B cell (primary cell): ENCODE measurements at regions not wholly inside any gene's neighbourhood (a gene's known extent, or its start where the extent isn't known, plus 50 kb on each side); places are given as distances from the start of the nearest gene placed in this dataset.

Experiments
- ATAC-seq: fragments of 200-7000 bp; cut with Tn5 transposase; one replicate; pipeline ENCODE4 v1.10.0; 2021; ENCODE audit warnings: low read depth, mild to moderate bottlenecking, moderate number of reproducible peaks, moderate library complexity
- CTCF ChIA-PET: fragments of 350-600 bp; sonication (Branson Sonifier 250); formaldehyde crosslinking; loops from one replicate; lab custom pipeline; 2021; ENCODE audit warnings: antibody characterized with exemption, inconsistent platforms; lab: Charles Lee
- POLR2A ChIA-PET: fragments of 350-600 bp; sonication (Branson Sonifier 250); formaldehyde crosslinking; loops from one replicate; lab custom pipeline; 2021; ENCODE audit warnings: antibody characterized with exemption; lab: Charles Lee
- DNase-seq: peaks from one replicate; pipeline ENCODE4 v3.0.0; 2013
- H2AFZ ChIP-seq: 2 replicates; pipeline ENCODE4 v1.6.1; 2012; ENCODE audit warnings: mild to moderate bottlenecking, low read depth, low read length; ENCODE audit not compliant: insufficient read depth, poor library complexity, severe bottlenecking
- H3K27ac ChIP-seq, 2 donors: 1 replicate in 1 of 2; 2 replicates in 1 of 2; pipeline ENCODE4 v1.5.1; 2012 to 2013; ENCODE audit warnings: low read length in 2 of 2, mild to moderate bottlenecking in 2 of 2, moderate library complexity in 1 of 2
- H3K27me3 ChIP-seq, 4 experiments: fragments of 200-600 bp in 1 of 4; sonication (generic) in 1 of 4; replicated peaks in 1 of 4; 1 replicate in 2 of 4; 2 replicates in 2 of 4; pipeline versions ENCODE4 v1.6.1 to v1.7.0; 2013 to 2016; ENCODE audit warnings: low read length in 3 of 4, mild to moderate bottlenecking in 2 of 4, mixed read lengths in 1 of 4, moderate library complexity in 1 of 4; ENCODE audit not compliant: insufficient read depth in 4 of 4, control insufficient read depth in 3 of 4; ENCODE audit errors: control extremely low read depth in 1 of 4
- H3K36me3 ChIP-seq, 2 experiments: replicated peaks in 1 of 2; 1 replicate in 1 of 2; 2 replicates in 1 of 2; pipeline versions ENCODE4 v1.6.1 to v1.7.1; 2013; ENCODE audit warnings: low read length in 1 of 2; ENCODE audit not compliant: insufficient read depth in 2 of 2, control insufficient read depth in 1 of 2; ENCODE audit errors: control extremely low read depth in 1 of 2, extremely low read depth in 1 of 2
- H3K4me1 ChIP-seq, 2 donors: fragments of 200-600 bp in 1 of 2; sonication (generic) in 1 of 2; 1 replicate in 1 of 2; 2 replicates in 1 of 2; pipeline versions ENCODE4 v1.5.1 to v1.6.1; 2013 to 2017; ENCODE audit warnings: low read length in 2 of 2; ENCODE audit not compliant: control insufficient read depth in 2 of 2, insufficient read depth in 2 of 2
- H3K4me2 ChIP-seq: replicated peaks from 2 replicates; pipeline ENCODE3; 2012; ENCODE audit warnings: mild to moderate bottlenecking, low read depth, low read length; ENCODE audit not compliant: poor library complexity, severe bottlenecking
- H3K4me3 ChIP-seq, 5 experiments: fragments of 200-600 bp in 1 of 5; sonication (generic) in 1 of 5; 1 replicate in 3 of 5; 2 replicates in 2 of 5; pipeline versions ENCODE4 v1.5.1 to v1.7.0; 2011 to 2016; ENCODE audit warnings: low read length in 4 of 5, mild to moderate bottlenecking in 4 of 5, low read depth in 2 of 5, control low read depth in 1 of 5, moderate library complexity in 1 of 5; ENCODE audit not compliant: insufficient read depth in 1 of 5; ENCODE audit errors: control extremely low read depth in 1 of 5, extremely low read depth in 1 of 5
- H3K79me2 ChIP-seq: fragments of 200-600 bp; sonication (generic); one replicate; pipeline ENCODE4 v1.6.0; 2016; ENCODE audit warnings: low read length; ENCODE audit not compliant: control insufficient read depth, insufficient read depth
- H3K9ac ChIP-seq: fragments of 200-600 bp; sonication (generic); 2 replicates; pipeline ENCODE4 v1.6.1; 2017; ENCODE audit warnings: mild to moderate bottlenecking, low read length, moderate library complexity
- H3K9me3 ChIP-seq, 3 donors: one replicate each; pipeline versions ENCODE4 v1.6.1 to v1.7.1; 2013; ENCODE audit warnings: low read length in 2 of 3; ENCODE audit not compliant: control insufficient read depth in 2 of 3, insufficient read depth in 1 of 3; ENCODE audit errors: control extremely low read depth in 1 of 3
- H4K20me1 ChIP-seq: 2 replicates; pipeline ENCODE4 v1.6.0; 2012; ENCODE audit warnings: mild to moderate bottlenecking, low read length; ENCODE audit not compliant: insufficient read depth, control insufficient read depth, poor library complexity, severe bottlenecking
- H3K27ac Mint-ChIP-seq: one replicate; pipeline ENCODE4 v1.8.0; 2021; ENCODE audit warnings: mixed read lengths
- H3K27me3 Mint-ChIP-seq: one replicate; pipeline ENCODE4 v1.8.0; 2021; ENCODE audit warnings: mixed read lengths
- H3K4me1 Mint-ChIP-seq: one replicate; pipeline ENCODE4 v1.8.0; 2021; ENCODE audit warnings: mixed read lengths
- H3K4me3 Mint-ChIP-seq: one replicate; pipeline ENCODE4 v1.8.0; 2021; ENCODE audit warnings: mixed read lengths
- H3K9me3 Mint-ChIP-seq: one replicate; pipeline ENCODE4 v1.8.0; 2022; ENCODE audit warnings: mixed read lengths; ENCODE audit not compliant: insufficient read depth
- EZH2 ChIP-seq: IDR thresholded peaks from 2 replicates; pipeline ENCODE4 v1.6.1; 2012; ENCODE audit warnings: borderline replicate concordance, low read depth, mild to moderate bottlenecking, moderate library complexity, low read length; ENCODE audit not compliant: insufficient read depth, poor library complexity, severe bottlenecking
- WGBS: methylation state at CpG from one replicate; pipeline ENCODE4 v1.1.5; 2013; ENCODE audit warnings: missing lambda C conversion rate; ENCODE audit not compliant: insufficient coverage; 5-methylcytosine and 5-hydroxymethylcytosine counted together
- intact Hi-C: fragments of 100-400 bp; cut with micrococcal nuclease; formaldehyde crosslinking; loops from one replicate; pipeline ENCODE4 v1.10.0; 2022
- TF ChIP-seq, protein P1 (sequence below): fragments of 200-600 bp; IDR thresholded peaks from one replicate; pipeline ENCODE4 v1.8.0; 2022; ENCODE audit warnings: antibody characterized with exemption, mild to moderate bottlenecking

GRCh38 chr11:21768388-21768787 lies 424.5 kb upstream of the ANO5 start:
- H3K27me3 Mint-ChIP-seq: no peaks in the 10 kb centered on the region
- Histone ChIP-seq H3K4me1 (no peaks in the 10 kb centered on the region), H3K36me3 (no peaks in the 10 kb centered on the region), H3K27me3 (no peaks in the 10 kb centered on the region), H3K79me2 (no peaks in the 10 kb centered on the region), H4K20me1 (no peaks in the 10 kb centered on the region), H3K4me3 (no peak overlapping the region), H3K9ac (no peak overlapping the region), H3K27ac (no peak overlapping the region), H3K4me2 (no peak overlapping the region), H2AFZ (no peak overlapping the region), H3K9me3 (peaks cover 0 to 4% (median under 1%) of the 10 kb centered on the region in 3 donors)
- no peak for DNase-seq
- intact Hi-C loops: no loop called here
- ChIA-PET CTCF (no interaction called here), POLR2A (no interaction called here)
- ATAC-seq: no peak
- no peak overlapping the region for H3K4me3 Mint-ChIP-seq
- WGBS: 100% methylated on average over 2 of the region's 3 CpGs
- H3K27ac Mint-ChIP-seq: no peak overlapping the region
- TF ChIP-seq, protein P1, sequence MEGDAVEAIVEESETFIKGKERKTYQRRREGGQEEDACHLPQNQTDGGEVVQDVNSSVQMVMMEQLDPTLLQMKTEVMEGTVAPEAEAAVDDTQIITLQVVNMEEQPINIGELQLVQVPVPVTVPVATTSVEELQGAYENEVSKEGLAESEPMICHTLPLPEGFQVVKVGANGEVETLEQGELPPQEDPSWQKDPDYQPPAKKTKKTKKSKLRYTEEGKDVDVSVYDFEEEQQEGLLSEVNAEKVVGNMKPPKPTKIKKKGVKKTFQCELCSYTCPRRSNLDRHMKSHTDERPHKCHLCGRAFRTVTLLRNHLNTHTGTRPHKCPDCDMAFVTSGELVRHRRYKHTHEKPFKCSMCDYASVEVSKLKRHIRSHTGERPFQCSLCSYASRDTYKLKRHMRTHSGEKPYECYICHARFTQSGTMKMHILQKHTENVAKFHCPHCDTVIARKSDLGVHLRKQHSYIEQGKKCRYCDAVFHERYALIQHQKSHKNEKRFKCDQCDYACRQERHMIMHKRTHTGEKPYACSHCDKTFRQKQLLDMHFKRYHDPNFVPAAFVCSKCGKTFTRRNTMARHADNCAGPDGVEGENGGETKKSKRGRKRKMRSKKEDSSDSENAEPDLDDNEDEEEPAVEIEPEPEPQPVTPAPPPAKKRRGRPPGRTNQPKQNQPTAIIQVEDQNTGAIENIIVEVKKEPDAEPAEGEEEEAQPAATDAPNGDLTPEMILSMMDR: no peak
- TF ChIP-seq EZH2: no peak
- H3K4me1 Mint-ChIP-seq: no peaks in the 10 kb centered on the region
- H3K9me3 Mint-ChIP-seq: no peaks in the 10 kb centered on the region

DNA sequence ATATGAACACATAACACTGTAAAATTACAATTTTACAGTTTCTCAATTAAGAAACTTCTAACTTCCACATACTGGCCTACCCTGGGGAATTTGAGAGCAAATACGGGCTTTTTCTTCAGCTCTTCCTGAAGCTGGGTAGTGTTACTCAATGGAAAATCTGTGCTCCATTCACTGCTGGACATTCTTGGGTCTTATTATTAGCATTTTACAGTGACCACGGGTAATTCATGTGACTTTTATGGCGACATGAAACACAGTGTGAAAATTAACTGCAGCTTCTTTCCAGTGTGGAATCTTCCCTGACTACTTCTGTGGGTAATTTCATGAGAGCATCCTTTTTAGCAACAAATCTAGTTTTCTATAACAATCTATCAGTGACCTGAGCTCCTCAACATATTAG lies 423.7 kb upstream of the ANO5 start:
- CTCF ChIA-PET: no interaction called here
- Histone ChIP-seq H2AFZ (no peak overlapping the region), H3K4me3 (no peak overlapping the region), H3K9me3 (peaks cover 0 to 4% (median 2%) of the 10 kb centered on the region in 3 donors), H3K79me2 (no peaks in the 10 kb centered on the region), H3K36me3 (no peaks in the 10 kb centered on the region), H3K4me2 (no peak overlapping the region), H3K4me1 (no peaks in the 10 kb centered on the region), H3K9ac (no peak overlapping the region), H3K27ac (no peak overlapping the region), H4K20me1 (no peaks in the 10 kb centered on the region), H3K27me3 (no peaks in the 10 kb centered on the region)
- WGBS: 83% methylated on average over 2 of the region's 3 CpGs
- H3K9me3 Mint-ChIP-seq: no peaks in the 10 kb centered on the region
- intact Hi-C loops: no loop called here
- POLR2A ChIA-PET: no interaction called here
- no peak overlapping the region for H3K4me3 Mint-ChIP-seq
- no peaks in the 10 kb centered on the region for H3K27me3 Mint-ChIP-seq
- ATAC-seq (no peak), DNase-seq (no peak)
- H3K27ac Mint-ChIP-seq: no peak overlapping the region
- H3K4me1 Mint-ChIP-seq: no peaks in the 10 kb centered on the region
- TF ChIP-seq, protein P1: no peak
- no peak for TF ChIP-seq EZH2
